ENCODE measurements at regions not wholly inside any gene's neighbourhood (a gene's known extent, or its start where the extent isn't known, plus 50 kb on each side); places are given as distances from the start of the nearest gene placed in this dataset.

GRCh38 chr2:108067820-108068405 is 81.6 kb downstream of the SLC5A7 start:
- H3K27ac ChIP-seq (ENCODE audit: low read length), result no peak overlapping the region
- no peak for TF ChIP-seq EZH2phosphoT487 (IDR thresholded peaks at IDR 0.05; ENCODE audit: low read depth)
- no peak for TF ChIP-seq CTCF (IDR thresholded peaks at IDR 0.05; ENCODE audit: low read depth, low read length)
- H3K4me1 ChIP-seq (ENCODE audit: low read length), result no peaks in the 10 kb centered on the region
- no peaks in the 10 kb centered on the region for H3K27me3 ChIP-seq (ENCODE audit: low read depth, low read length)
- no peaks in the 10 kb centered on the region for H3K9me3 ChIP-seq (ENCODE audit: insufficient read depth, low read length)
- H3K79me2 ChIP-seq (ENCODE audit: low read length), result no peaks in the 10 kb centered on the region
- no peak overlapping the region for H3K4me3 ChIP-seq (ENCODE audit: low read length)
- no peaks in the 10 kb centered on the region for H4K20me1 ChIP-seq (ENCODE audit: insufficient read depth, low read length)
- H2AFZ ChIP-seq (ENCODE audit: low read depth, low read length), result no peak overlapping the region
- H3K36me3 ChIP-seq (replicated peaks; ENCODE audit: low read depth, low read length), result no peaks in the 10 kb centered on the region
- H3K9ac ChIP-seq (ENCODE audit: low read length), result no peak overlapping the region
- H3K4me2 ChIP-seq (ENCODE audit: low read length), result no peak overlapping the region

- no peak overlapping the region for H3K27ac ChIP-seq (ENCODE audit: low read length)
- no peak overlapping the region for H3K4me3 ChIP-seq (ENCODE audit: low read length)
- no peaks in the 10 kb centered on the region for H3K36me3 ChIP-seq (replicated peaks; ENCODE audit: low read depth, low read length)
- no peaks in the 10 kb centered on the region for H3K9me3 ChIP-seq (ENCODE audit: insufficient read depth, low read length)
- H3K9ac ChIP-seq (ENCODE audit: low read length), result no peak overlapping the region
- no peak for TF ChIP-seq CTCF (IDR thresholded peaks at IDR 0.05; ENCODE audit: low read depth, low read length)
- TF ChIP-seq EZH2phosphoT487 (IDR thresholded peaks at IDR 0.05; ENCODE audit: low read depth), result no peak
- no peaks in the 10 kb centered on the region for H3K27me3 ChIP-seq (ENCODE audit: low read depth, low read length)
- no peak overlapping the region for H2AFZ ChIP-seq (ENCODE audit: low read depth, low read length)
- no peak overlapping the region for H3K4me2 ChIP-seq (ENCODE audit: low read length)
- H3K4me1 ChIP-seq (ENCODE audit: low read length), result no peaks in the 10 kb centered on the region
- H4K20me1 ChIP-seq (ENCODE audit: insufficient read depth, low read length), result no peaks in the 10 kb centered on the region
- no peaks in the 10 kb centered on the region for H3K79me2 ChIP-seq (ENCODE audit: low read length)
Observed at GRCh38 chr2:108069515-108070310, 83.4 kb downstream of the SLC5A7 start.

- Histone ChIP-seq H3K27ac (ENCODE audit: low read length) (no peak overlapping the region), H3K79me2 (ENCODE audit: low read length) (no peaks in the 10 kb centered on the region), H4K20me1 (ENCODE audit: insufficient read depth, low read length) (no peaks in the 10 kb centered on the region), H3K4me2 (ENCODE audit: low read length) (no peak overlapping the region), H2AFZ (ENCODE audit: low read depth, low read length) (no peak overlapping the region), H3K9me3 (ENCODE audit: insufficient read depth, low read length) (no peaks in the 10 kb centered on the region), H3K9ac (ENCODE audit: low read length) (no peak overlapping the region), H3K4me3 (ENCODE audit: low read length) (no peak overlapping the region), H3K4me1 (ENCODE audit: low read length) (no peaks in the 10 kb centered on the region), H3K36me3 (replicated peaks; ENCODE audit: low read depth, low read length) (no peaks in the 10 kb centered on the region), H3K27me3 (ENCODE audit: low read depth, low read length) (no peaks in the 10 kb centered on the region)
- TF ChIP-seq CTCF (IDR thresholded peaks at IDR 0.05; ENCODE audit: low read depth, low read length) (no peak), EZH2phosphoT487 (IDR thresholded peaks at IDR 0.05; ENCODE audit: low read depth) (no peak)
Observed at GRCh38 chr2:108073415-108074072, 87.2 kb downstream of the SLC5A7 start.

- no peaks in the 10 kb centered on the region for H3K79me2 ChIP-seq (ENCODE audit: low read length)
- no peak for TF ChIP-seq CTCF (IDR thresholded peaks at IDR 0.05; ENCODE audit: low read depth, low read length)
- H3K4me2 ChIP-seq (ENCODE audit: low read length), result no peak overlapping the region
- H3K4me1 ChIP-seq (ENCODE audit: low read length), result no peaks in the 10 kb centered on the region
- no peaks in the 10 kb centered on the region for H4K20me1 ChIP-seq (ENCODE audit: insufficient read depth, low read length)
- H3K9me3 ChIP-seq (ENCODE audit: insufficient read depth, low read length), result no peaks in the 10 kb centered on the region
- H2AFZ ChIP-seq (ENCODE audit: low read depth, low read length), result no peak overlapping the region
- H3K4me3 ChIP-seq (ENCODE audit: low read length), result no peak overlapping the region
- no peak overlapping the region for H3K9ac ChIP-seq (ENCODE audit: low read length)
- H3K36me3 ChIP-seq (replicated peaks; ENCODE audit: low read depth, low read length), result no peaks in the 10 kb centered on the region
- H3K27ac ChIP-seq (ENCODE audit: low read length), result no peak overlapping the region
- H3K27me3 ChIP-seq (ENCODE audit: low read depth, low read length), result no peaks in the 10 kb centered on the region
Observed at GRCh38 chr2:108074150-108074549, 87.8 kb downstream of the SLC5A7 start.
